ENCODE measurements at regions not wholly inside any gene's neighbourhood (a gene's known extent, or its start where the extent isn't known, plus 50 kb on each side); places are given as distances from the start of the nearest gene placed in this dataset.

DNA sequence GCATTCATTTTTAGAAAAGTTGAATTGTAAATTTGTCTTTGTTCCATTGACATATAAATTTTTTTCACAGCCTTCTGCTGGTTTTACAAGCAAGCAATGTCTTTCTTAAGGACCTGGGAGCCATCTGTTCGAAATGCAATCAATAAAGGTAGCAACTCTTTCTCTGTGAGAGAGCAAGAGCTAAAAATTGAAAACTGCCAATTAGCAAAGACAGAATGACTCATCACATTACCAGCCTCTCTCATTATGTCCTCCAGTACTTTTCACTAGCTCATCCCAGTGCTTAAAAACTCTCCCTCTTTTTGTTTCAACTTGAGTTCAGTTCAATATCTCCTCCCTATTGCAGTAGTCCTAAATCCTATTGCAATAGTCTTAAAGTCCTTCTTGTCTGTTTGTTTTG is 760.7 kb upstream of the SLITRK6 start:
- TF ChIP-seq CHD4 (IDR thresholded peaks at IDR 0.05; ENCODE audit: borderline replicate concordance): no peak
- TF ChIP-seq EP300 (IDR thresholded peaks at IDR 0.05): no peak
- no peak for TF ChIP-seq KDM5A (IDR thresholded peaks at IDR 0.05)
- no peak for TF ChIP-seq PHF8 (IDR thresholded peaks at IDR 0.05; ENCODE audit: borderline replicate concordance, low read depth)
- no peak for TF ChIP-seq MYC (IDR thresholded peaks at IDR 0.05; ENCODE audit: borderline replicate concordance, low read length)
- no peak for TF ChIP-seq CTCF (IDR thresholded peaks at IDR 0.05)
- no peak for TF ChIP-seq HDAC2 (IDR thresholded peaks at IDR 0.05)
- TF ChIP-seq TP53 (CRISPR knock-in tag; IDR thresholded peaks at IDR 0.05): no peak
